ENCODE measurements at regions not wholly inside any gene's neighbourhood (a gene's known extent, or its start where the extent isn't known, plus 50 kb on each side); places are given as distances from the start of the nearest gene placed in this dataset.

GRCh38 chr21:15343066-15343465 lies 278.3 kb upstream of the NRIP1 start:
- no peak for TF ChIP-seq POLR2A (IDR thresholded peaks at IDR 0.05; ENCODE audit: low read length)
- no peak for TF ChIP-seq GATA1 (IDR thresholded peaks at IDR 0.05; ENCODE audit: low read depth, low read length)

Data from erythroblast (primary cell).